ENCODE measurements at regions not wholly inside any gene's neighbourhood (a gene's known extent, or its start where the extent isn't known, plus 50 kb on each side); places are given as distances from the start of the nearest gene placed in this dataset.
A peak's percentile ranks its signal among the peaks of the same experiment; 100 is the strongest.

DNA sequence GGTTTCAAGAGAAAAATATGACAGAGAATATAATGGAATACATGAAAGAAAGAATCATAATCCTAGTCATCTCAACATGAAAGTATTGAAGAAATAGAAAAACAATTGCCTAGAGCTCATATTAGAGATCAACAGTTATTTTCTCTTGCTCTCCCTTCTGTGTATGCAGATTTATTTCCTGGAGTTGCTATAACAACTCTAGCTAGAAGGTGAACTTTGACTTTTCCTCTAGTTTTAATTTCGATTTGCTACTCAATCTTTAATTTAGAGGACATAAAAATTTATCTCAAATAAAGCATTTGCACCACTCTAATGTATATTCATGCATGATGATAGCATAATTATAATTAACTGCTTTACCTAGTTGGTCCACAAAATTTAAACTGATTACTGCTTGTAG, 84.6 kb upstream of the PICALM start:
- no peak for DNase-seq
- 66 to 75% (median 71%) methylated on average over 1 of the region's 1 CpG for WGBS, 3 donors
- TF ChIP-seq, protein P1, sequence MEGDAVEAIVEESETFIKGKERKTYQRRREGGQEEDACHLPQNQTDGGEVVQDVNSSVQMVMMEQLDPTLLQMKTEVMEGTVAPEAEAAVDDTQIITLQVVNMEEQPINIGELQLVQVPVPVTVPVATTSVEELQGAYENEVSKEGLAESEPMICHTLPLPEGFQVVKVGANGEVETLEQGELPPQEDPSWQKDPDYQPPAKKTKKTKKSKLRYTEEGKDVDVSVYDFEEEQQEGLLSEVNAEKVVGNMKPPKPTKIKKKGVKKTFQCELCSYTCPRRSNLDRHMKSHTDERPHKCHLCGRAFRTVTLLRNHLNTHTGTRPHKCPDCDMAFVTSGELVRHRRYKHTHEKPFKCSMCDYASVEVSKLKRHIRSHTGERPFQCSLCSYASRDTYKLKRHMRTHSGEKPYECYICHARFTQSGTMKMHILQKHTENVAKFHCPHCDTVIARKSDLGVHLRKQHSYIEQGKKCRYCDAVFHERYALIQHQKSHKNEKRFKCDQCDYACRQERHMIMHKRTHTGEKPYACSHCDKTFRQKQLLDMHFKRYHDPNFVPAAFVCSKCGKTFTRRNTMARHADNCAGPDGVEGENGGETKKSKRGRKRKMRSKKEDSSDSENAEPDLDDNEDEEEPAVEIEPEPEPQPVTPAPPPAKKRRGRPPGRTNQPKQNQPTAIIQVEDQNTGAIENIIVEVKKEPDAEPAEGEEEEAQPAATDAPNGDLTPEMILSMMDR (IDR thresholded peaks at IDR 0.05): no peak

DNA sequence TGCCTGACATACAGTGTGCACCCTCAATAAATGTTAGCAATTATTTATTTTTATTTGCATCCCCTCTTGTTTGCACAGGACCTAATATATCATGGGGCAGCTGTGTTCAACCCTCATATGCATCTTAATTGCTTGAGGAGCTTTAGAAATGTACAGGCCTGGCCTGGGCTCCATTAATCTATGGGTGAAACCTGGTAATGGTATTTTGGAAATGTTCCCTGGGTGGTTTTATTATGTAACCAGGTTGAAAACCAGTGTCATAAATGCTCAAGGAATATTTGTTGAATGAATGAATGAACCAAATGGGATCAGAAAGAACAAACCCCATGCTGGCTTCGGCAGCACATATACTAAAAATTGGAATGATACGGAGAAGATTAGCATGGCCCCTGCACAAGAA, 84.0 kb upstream of the PICALM start:
- peaks cover 18% of the 10 kb centered on the region for H3K4me1 ChIP-seq
- DNase-seq (no peak), ATAC-seq (no peak)
- TF ChIP-seq, protein P1 (IDR thresholded peaks at IDR 0.05): no peak
- H3K27ac ChIP-seq: no peak overlapping the region
- H3K27me3 ChIP-seq (ENCODE audit: insufficient read depth in 3 of 3, low read length in 2 of 3): no peaks in the 10 kb centered on the region
- WGBS, 3 donors: 84 to 92% (median 89%) methylated on average over 2 of the region's 2 CpGs
- intact Hi-C loops (cut with DNase I): no loop called here
- H3K9me3 ChIP-seq: no peaks in the 10 kb centered on the region
- H3K4me3 ChIP-seq: no peak overlapping the region
- no peaks in the 10 kb centered on the region for H3K36me3 ChIP-seq (ENCODE audit: insufficient read depth in 1 of 2, low read depth in 1 of 2)

More for the DNA sequence above, 84.6 kb upstream of the PICALM start:
- Histone ChIP-seq H3K4me1 (peaks cover 18% of the 10 kb centered on the region), H3K9me3 (no peaks in the 10 kb centered on the region), H3K27ac (no peak overlapping the region), H3K36me3 (ENCODE audit: insufficient read depth in 1 of 2, low read depth in 1 of 2) (no peaks in the 10 kb centered on the region), H3K27me3 (ENCODE audit: insufficient read depth in 3 of 3, low read length in 2 of 3) (no peaks in the 10 kb centered on the region), H3K4me3 (no peak overlapping the region)
- intact Hi-C loops (cut with DNase I): no loop called here
- ATAC-seq: no peak

DNA sequence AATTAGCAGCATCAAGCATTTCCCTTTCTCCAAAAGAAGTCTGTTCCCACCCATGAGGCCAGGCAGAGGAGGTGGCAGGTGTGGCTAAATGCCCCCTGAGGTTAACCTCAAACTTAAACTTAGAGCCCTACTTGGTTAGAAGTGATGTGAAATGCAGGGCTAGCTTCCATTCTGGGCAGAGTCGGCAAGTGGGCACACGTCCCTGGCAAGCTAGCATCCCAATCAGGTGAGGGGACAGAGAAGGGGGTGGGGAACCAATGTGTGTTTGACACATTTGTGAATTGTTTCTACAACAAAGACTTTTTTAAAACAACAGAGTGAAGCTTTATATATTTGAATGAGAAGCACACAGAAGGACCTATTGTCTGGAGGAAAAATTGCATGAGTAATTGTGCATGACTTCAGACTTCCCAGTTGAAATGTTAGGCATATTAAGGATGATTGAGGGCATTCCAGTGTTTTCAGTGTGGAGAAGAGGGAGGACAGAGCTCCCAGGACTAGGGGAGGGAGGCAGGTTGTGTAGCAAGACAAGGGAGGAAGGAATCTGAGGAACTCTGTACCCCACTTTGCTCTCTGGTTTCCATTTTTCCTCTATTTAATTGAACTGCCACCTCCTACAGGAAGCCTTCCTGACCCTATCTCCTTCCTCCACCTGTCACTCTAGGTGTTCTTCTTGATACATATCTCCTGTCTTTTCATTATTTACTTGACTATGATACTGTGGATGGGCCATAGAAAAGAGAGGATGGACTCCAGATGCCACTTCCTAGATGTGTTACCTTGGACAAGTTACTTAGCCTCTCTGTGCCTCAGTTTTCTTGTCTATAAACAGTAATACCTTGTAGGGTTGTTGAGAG, 83.3 kb upstream of the PICALM start:
- Histone ChIP-seq H3K27me3 (ENCODE audit: insufficient read depth in 3 of 3, low read length in 2 of 3) (no peaks in the 10 kb centered on the region), H3K9me3 (no peaks in the 10 kb centered on the region), H3K36me3 (ENCODE audit: insufficient read depth in 1 of 2, low read depth in 1 of 2) (no peaks in the 10 kb centered on the region), H3K27ac (peak overlapping the region; percentile 33), H3K4me3 (no peak overlapping the region), H3K4me1 (peaks cover 18% of the 10 kb centered on the region)
- DNase-seq (no peak), ATAC-seq (no peak)
- intact Hi-C loops (cut with DNase I): no loop called here
- TF ChIP-seq, protein P1 (IDR thresholded peaks at IDR 0.05): no peak
- 14 to 23% (median 17%) methylated on average over 2 of the region's 2 CpGs for WGBS, 3 donors

DNA sequence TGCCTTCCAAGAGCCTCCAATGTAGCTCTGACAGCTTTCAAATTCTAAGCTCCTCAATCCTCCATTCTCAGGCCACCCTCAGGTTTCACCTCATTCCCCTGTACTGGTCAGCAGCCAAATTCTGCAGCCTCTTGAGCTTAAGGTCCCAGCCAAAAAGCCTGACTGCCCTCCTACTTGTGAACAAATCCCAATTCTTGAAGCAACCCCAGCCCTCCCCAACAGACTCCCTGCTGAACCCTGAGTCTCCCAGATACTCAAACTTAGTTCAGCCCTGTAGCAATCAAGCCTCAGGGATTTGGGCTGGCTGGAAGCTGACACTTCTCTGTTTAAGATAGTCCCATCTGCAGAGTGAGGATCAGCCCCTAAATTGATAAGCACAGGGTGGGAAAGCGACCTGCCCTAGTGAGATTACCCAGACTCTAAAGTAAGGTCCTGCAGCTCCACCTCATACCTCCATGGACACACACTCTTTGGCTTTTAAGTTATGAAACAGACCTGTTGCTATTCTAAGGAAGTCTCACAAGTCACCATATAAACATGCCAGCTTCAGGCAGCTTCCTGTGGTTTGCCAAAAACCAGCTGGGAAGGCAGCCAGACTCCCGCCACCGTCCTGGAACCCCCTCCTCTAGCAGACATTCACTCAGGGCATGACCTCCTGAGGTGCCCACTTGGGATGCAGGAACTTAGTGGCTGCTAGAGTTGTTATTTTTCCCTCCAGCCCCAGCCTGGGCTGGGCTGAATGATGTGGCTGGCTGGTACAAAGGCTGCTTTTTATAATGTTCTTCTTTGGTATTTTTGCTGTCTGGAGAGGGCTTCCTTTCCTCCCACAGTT, 82.5 kb upstream of the PICALM start:
- no peak for DNase-seq
- TF ChIP-seq, protein P1 (IDR thresholded peaks at IDR 0.05): no peak
- ATAC-seq: peak in 3 of 4 donors; percentile 11 to 55 (median 42)
- H3K4me3 ChIP-seq: no peak overlapping the region
- H3K36me3 ChIP-seq (ENCODE audit: insufficient read depth in 1 of 2, low read depth in 1 of 2): no peaks in the 10 kb centered on the region
- WGBS, 3 donors: 10 to 15% (median 12%) methylated on average over 3 of the region's 3 CpGs
- H3K4me1 ChIP-seq: peaks cover 18% of the 10 kb centered on the region
- H3K27ac ChIP-seq: peak overlapping the region; percentile 33
- no peaks in the 10 kb centered on the region for H3K27me3 ChIP-seq (ENCODE audit: insufficient read depth in 3 of 3, low read length in 2 of 3)
- no peaks in the 10 kb centered on the region for H3K9me3 ChIP-seq
- intact Hi-C loops (cut with DNase I): no loop called here

All from psoas muscle (tissue), 7 donors.